ENCODE measurements at regions not wholly inside any gene's neighbourhood (a gene's known extent, or its start where the extent isn't known, plus 50 kb on each side); places are given as distances from the start of the nearest gene placed in this dataset.
"Not testable (repeated sequence)": the region's sequence is repeated elsewhere in the genome, so short reads cannot be mapped to it uniquely, and the experiment has no call there.

DNA sequence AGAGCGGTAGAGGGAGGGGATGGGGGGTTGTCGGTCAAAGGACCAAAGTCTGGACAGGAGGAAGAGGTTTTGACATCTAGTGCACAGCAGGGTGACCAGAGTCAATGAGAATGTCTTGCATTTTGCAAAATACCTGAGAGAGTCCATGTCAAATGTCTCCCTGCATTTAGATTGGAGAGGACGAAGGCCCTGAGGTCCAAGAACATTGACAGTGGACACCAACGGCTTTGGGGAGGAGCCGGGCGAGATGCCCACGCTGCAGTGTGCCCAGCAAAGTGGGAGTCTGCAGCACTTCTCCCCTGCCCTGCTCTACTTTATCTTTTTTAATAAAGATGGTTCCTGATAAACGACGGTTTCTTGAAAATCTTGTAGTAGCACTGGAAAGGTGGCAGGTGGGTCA lies 67.4 kb upstream of the TAMM41 start:
- DNase-seq (ENCODE audit: low spot score), result no peak
- Mint-ChIP-seq H3K27me3 (ENCODE audit: unreplicated experiment) (peaks cover 4% of the 10 kb centered on the region), H3K9me3 (ENCODE audit: unreplicated experiment) (no peaks in the 10 kb centered on the region)

DNA sequence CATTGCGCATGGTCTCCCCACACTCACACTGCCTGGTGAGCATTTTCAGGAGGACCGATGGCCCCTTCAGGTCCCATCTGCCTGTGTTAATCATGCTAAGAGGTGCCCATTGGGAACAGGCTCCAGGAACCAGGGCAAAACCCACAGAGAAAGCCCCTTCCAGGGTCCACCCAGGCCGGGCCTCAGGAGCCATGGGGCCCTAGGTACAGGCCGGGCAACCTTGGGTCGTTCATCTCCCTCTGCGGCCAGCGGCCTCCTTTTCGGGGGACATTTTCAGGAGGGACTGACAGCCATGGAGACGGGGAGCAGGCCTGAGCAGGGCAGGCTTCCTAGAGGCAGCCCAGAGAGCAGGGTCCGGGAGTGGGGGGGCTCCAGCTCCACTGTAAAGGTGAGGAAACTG lies 68.0 kb upstream of the TAMM41 start:
- DNase-seq (ENCODE audit: low spot score), result no peak
- TF ChIP-seq, protein P1, sequence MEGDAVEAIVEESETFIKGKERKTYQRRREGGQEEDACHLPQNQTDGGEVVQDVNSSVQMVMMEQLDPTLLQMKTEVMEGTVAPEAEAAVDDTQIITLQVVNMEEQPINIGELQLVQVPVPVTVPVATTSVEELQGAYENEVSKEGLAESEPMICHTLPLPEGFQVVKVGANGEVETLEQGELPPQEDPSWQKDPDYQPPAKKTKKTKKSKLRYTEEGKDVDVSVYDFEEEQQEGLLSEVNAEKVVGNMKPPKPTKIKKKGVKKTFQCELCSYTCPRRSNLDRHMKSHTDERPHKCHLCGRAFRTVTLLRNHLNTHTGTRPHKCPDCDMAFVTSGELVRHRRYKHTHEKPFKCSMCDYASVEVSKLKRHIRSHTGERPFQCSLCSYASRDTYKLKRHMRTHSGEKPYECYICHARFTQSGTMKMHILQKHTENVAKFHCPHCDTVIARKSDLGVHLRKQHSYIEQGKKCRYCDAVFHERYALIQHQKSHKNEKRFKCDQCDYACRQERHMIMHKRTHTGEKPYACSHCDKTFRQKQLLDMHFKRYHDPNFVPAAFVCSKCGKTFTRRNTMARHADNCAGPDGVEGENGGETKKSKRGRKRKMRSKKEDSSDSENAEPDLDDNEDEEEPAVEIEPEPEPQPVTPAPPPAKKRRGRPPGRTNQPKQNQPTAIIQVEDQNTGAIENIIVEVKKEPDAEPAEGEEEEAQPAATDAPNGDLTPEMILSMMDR (IDR thresholded peaks at IDR 0.05; ENCODE audit: unreplicated experiment), result no peak
- H3K4me3 Mint-ChIP-seq (ENCODE audit: unreplicated experiment), result no peak overlapping the region
- H3K27ac Mint-ChIP-seq (ENCODE audit: unreplicated experiment), result no peak overlapping the region
- H3K27me3 Mint-ChIP-seq (ENCODE audit: unreplicated experiment), result peaks cover 4% of the 10 kb centered on the region
- no peaks in the 10 kb centered on the region for H3K36me3 Mint-ChIP-seq (ENCODE audit: low read depth, unreplicated experiment)
- H3K4me1 Mint-ChIP-seq (ENCODE audit: unreplicated experiment), result no peaks in the 10 kb centered on the region
- H3K9me3 Mint-ChIP-seq (ENCODE audit: unreplicated experiment), result no peaks in the 10 kb centered on the region

More for the DNA sequence above, 67.4 kb upstream of the TAMM41 start:
- Mint-ChIP-seq H3K27ac (ENCODE audit: unreplicated experiment) (no peak overlapping the region), H3K36me3 (ENCODE audit: low read depth, unreplicated experiment) (no peaks in the 10 kb centered on the region), H3K4me1 (ENCODE audit: unreplicated experiment) (no peaks in the 10 kb centered on the region), H3K4me3 (ENCODE audit: unreplicated experiment) (no peak overlapping the region)
- TF ChIP-seq, protein P1 (IDR thresholded peaks at IDR 0.05; ENCODE audit: unreplicated experiment), result no peak

DNA sequence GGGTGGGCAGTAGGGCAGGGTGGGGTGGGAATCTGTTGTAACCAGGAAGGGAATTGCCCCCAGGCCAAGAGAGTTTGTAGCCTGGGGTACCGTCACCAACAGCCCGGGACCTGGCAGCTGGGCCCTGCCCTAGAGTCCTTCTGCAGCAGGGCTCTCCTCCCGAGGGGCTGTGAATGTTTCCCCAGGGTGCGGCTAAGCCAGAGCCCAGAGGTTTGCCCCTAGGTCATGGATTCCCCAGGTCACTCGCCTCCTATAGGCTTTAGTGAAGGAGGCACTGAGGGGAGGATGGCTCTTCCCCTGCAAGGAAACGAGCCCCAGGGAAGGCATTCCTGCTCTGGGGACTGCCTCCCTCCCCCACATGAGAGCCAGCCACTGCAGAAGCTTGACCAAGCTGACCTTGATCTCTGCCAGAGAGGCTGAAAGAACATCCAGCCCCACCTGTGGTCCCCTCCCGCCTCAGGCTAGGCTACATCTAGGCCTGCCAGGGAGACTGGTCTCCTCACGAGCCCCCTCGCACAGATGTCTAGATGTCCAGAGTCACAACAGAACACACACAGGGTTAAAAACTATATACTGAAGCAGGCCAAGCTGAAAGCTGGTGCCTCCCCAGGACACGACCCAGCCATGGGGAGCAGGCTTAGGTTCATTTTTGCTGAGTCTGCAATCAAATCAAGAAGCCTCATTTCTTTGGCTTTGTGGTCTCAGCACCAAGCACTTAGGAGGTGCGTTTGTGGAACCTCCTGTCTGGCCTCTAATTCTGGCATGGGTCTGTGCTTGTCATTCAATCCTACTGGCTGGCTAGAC lies 69.1 kb upstream of the TAMM41 start:
- Mint-ChIP-seq H3K4me3 (ENCODE audit: unreplicated experiment) (no peak overlapping the region), H3K27ac (ENCODE audit: unreplicated experiment) (no peak overlapping the region), H3K27me3 (ENCODE audit: unreplicated experiment) (peaks cover 5% of the 10 kb centered on the region), H3K36me3 (ENCODE audit: low read depth, unreplicated experiment) (no peaks in the 10 kb centered on the region), H3K4me1 (ENCODE audit: unreplicated experiment) (no peaks in the 10 kb centered on the region), H3K9me3 (ENCODE audit: unreplicated experiment) (no peaks in the 10 kb centered on the region)
- TF ChIP-seq, protein P1 (IDR thresholded peaks at IDR 0.05; ENCODE audit: unreplicated experiment), result no peak
- DNase-seq (ENCODE audit: low spot score), result no peak

DNA sequence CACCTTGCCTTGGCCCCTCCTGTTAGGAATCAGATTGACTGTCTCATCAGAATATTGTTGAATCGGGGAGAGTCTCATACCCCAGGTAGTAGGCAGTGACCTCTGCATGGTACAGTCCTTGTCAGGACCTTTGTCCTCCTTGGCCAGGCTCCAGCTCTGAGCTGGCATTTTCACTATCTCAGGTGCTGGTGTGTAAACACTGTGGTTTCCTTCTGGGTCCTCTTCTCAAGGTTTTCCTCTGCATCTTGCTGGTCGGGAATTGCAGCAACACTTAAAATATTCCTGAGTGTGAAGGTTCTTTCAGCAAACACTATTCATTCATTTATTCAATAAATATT lies 69.7 kb upstream of the TAMM41 start:
- not testable (repeated sequence) for H3K27me3 Mint-ChIP-seq (ENCODE audit: unreplicated experiment); H3K4me3 Mint-ChIP-seq (ENCODE audit: unreplicated experiment); DNase-seq (ENCODE audit: low spot score); H3K9me3 Mint-ChIP-seq (ENCODE audit: unreplicated experiment); H3K36me3 Mint-ChIP-seq (ENCODE audit: low read depth, unreplicated experiment); H3K4me1 Mint-ChIP-seq (ENCODE audit: unreplicated experiment); H3K27ac Mint-ChIP-seq (ENCODE audit: unreplicated experiment)

DNA sequence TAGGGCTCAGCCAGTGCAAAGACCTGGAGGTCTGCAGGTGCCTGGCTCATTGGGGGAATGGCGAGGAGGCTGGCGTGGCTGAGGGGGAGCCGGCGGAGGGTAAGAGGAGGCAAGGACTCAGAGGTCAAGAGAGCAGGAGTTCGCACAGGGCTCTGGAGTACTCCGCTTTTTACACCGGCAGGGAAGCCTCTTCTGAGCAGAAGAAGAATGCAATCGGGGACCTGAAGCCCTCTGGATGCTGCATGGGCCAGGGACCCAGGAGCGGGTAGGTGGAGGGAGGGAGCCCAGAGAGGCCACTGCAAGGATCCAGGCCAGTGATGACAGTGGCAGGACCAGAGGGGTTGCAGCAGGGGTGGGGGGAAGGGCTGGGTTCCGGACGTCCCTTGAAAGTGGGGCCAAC lies 70.4 kb upstream of the TAMM41 start:
- Mint-ChIP-seq H3K36me3 (ENCODE audit: low read depth, unreplicated experiment) (no peaks in the 10 kb centered on the region), H3K4me1 (ENCODE audit: unreplicated experiment) (no peaks in the 10 kb centered on the region), H3K4me3 (ENCODE audit: unreplicated experiment) (no peak overlapping the region), H3K27me3 (ENCODE audit: unreplicated experiment) (peaks cover 5% of the 10 kb centered on the region), H3K9me3 (ENCODE audit: unreplicated experiment) (no peaks in the 10 kb centered on the region), H3K27ac (ENCODE audit: unreplicated experiment) (no peak overlapping the region)
- no peak for DNase-seq (ENCODE audit: low spot score)
- TF ChIP-seq, protein P1 (IDR thresholded peaks at IDR 0.05; ENCODE audit: unreplicated experiment), result no peak

All from endothelial cell (in vitro differentiated cells).